ENCODE measurements at regions not wholly inside any gene's neighbourhood (a gene's known extent, or its start where the extent isn't known, plus 50 kb on each side); places are given as distances from the start of the nearest gene placed in this dataset.

- no peak for TF ChIP-seq POLR2A (IDR thresholded peaks at IDR 0.05)
- TF ChIP-seq, protein P1, sequence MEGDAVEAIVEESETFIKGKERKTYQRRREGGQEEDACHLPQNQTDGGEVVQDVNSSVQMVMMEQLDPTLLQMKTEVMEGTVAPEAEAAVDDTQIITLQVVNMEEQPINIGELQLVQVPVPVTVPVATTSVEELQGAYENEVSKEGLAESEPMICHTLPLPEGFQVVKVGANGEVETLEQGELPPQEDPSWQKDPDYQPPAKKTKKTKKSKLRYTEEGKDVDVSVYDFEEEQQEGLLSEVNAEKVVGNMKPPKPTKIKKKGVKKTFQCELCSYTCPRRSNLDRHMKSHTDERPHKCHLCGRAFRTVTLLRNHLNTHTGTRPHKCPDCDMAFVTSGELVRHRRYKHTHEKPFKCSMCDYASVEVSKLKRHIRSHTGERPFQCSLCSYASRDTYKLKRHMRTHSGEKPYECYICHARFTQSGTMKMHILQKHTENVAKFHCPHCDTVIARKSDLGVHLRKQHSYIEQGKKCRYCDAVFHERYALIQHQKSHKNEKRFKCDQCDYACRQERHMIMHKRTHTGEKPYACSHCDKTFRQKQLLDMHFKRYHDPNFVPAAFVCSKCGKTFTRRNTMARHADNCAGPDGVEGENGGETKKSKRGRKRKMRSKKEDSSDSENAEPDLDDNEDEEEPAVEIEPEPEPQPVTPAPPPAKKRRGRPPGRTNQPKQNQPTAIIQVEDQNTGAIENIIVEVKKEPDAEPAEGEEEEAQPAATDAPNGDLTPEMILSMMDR (IDR thresholded peaks at IDR 0.05), result no peak
Measured at GRCh38 chr12:126346087-126346486, 1280.9 kb downstream of the AACS start.
